K562 (cell line): ENCODE measurements at regions not wholly inside any gene's neighbourhood (a gene's known extent, or its start where the extent isn't known, plus 50 kb on each side); places are given as distances from the start of the nearest gene placed in this dataset.

Experiments
- ARID2 ChIP-seq: fragments of 450-650 bp; IDR thresholded peaks from 2 replicates; pipeline ENCODE4 v1.6.1; 2017; ENCODE audit warnings: antibody characterized with exemption, mild to moderate bottlenecking
- DNMT1 ChIP-seq: fragments of 450-650 bp; IDR thresholded peaks from 2 replicates; pipeline ENCODE4 v1.6.1; 2016; ENCODE audit warnings: antibody characterized with exemption, mild to moderate bottlenecking
- EZH2 ChIP-seq: IDR thresholded peaks from 2 replicates; pipeline ENCODE4 v1.6.1; 2012; ENCODE audit warnings: low read depth, mild to moderate bottlenecking, inconsistent platforms, low read length, borderline replicate concordance
- MLX ChIP-seq, 2 experiments: fragments of 450-650 bp in 1 of 2; sonication (generic) in 1 of 2; formaldehyde crosslinking; conservative IDR thresholded peaks; 2 replicates each; pipeline versions ENCODE4 v1.4.0 to v1.8.1; 2020 to 2022; ENCODE audit warnings: mild to moderate bottlenecking in 1 of 2, missing genetic modification reagents in 1 of 2
- MYC ChIP-seq, 2 experiments: fragments of 250-450 bp in 1 of 2; sonication (Bioruptor Pico) in 1 of 2; IDR thresholded peaks; 2 replicates each; pipeline versions ENCODE4 v1.5.1 to v1.6.1; 2012 to 2021; ENCODE audit warnings: low read depth in 2 of 2, borderline replicate concordance in 1 of 2, improper control_type of control experiment in 1 of 2, low read length in 1 of 2, mild to moderate bottlenecking in 1 of 2, moderate library complexity in 1 of 2
- POLR2A ChIP-seq: fragments of 450-650 bp; conservative IDR thresholded peaks from 2 replicates; pipeline ENCODE4 v1.6.1; 2016
- PTBP1 ChIP-seq: fragments of 200-400 bp; formaldehyde crosslinking; IDR thresholded peaks from 2 replicates; pipeline ENCODE4 v1.6.1; 2017; ENCODE audit warnings: low read depth, low read length
- RNF219 ChIP-seq: fragments of 250-450 bp; sonication (Bioruptor Pico); IDR thresholded peaks from 2 replicates; pipeline ENCODE4 v1.5.0; 2022; ENCODE audit warnings: mild to moderate bottlenecking
- TAF1 ChIP-seq: IDR thresholded peaks from 2 replicates; pipeline ENCODE4 v1.6.1; 2011; ENCODE audit warnings: mild to moderate bottlenecking, low read length, moderate library complexity; ENCODE audit not compliant: insufficient read depth, control insufficient read depth, severe bottlenecking; ENCODE audit errors: extremely low read depth
- THRB ChIP-seq: fragments of 450-650 bp; formaldehyde crosslinking; conservative IDR thresholded peaks from 2 replicates; pipeline ENCODE4 v1.4.0; 2022; ENCODE audit warnings: mild to moderate bottlenecking, missing genetic modification characterization
- USF1 ChIP-seq: sonication (generic); formaldehyde crosslinking; IDR thresholded peaks from 2 replicates; pipeline ENCODE4 v1.9.0; 2022; ENCODE audit warnings: mild to moderate bottlenecking, missing genetic modification reagents
- ZNF174 ChIP-seq: fragments of 250-450 bp; sonication (Bioruptor Pico); IDR thresholded peaks from 2 replicates; pipeline ENCODE4 v1.4.0; 2020; ENCODE audit warnings: mild to moderate bottlenecking
- ZNF184 ChIP-seq: sonication (generic); formaldehyde crosslinking; IDR thresholded peaks from 2 replicates; pipeline ENCODE4 v1.5.0; 2020; ENCODE audit warnings: missing genetic modification reagents

GRCh38 chr9:129457325-129457779, 163.5 kb downstream of the C9orf50 start:
- TF ChIP-seq ZNF174 (no peak), DNMT1 (no peak), MLX (CRISPR knock-in tag; conservative IDR thresholded peaks at IDR 0.05) (no peak), MYC (IDR thresholded peaks at IDR 0.05; ENCODE audit: low read depth, low read length) (no peak), MYC (CRISPR knock-in tag; IDR thresholded peaks at IDR 0.05; ENCODE audit: borderline replicate concordance, low read depth) (no peak), RNF219 (CRISPR knock-in tag) (no peak), ARID2 (no peak), PTBP1 (no peak), POLR2A (no peak), USF1 (no peak), THRB (CRISPR knock-in tag) (no peak), TAF1 (no peak), ZNF184 (CRISPR knock-in tag) (no peak), EZH2 (no peak)
